ENCODE measurements at regions not wholly inside any gene's neighbourhood (a gene's known extent, or its start where the extent isn't known, plus 50 kb on each side); places are given as distances from the start of the nearest gene placed in this dataset.

DNA sequence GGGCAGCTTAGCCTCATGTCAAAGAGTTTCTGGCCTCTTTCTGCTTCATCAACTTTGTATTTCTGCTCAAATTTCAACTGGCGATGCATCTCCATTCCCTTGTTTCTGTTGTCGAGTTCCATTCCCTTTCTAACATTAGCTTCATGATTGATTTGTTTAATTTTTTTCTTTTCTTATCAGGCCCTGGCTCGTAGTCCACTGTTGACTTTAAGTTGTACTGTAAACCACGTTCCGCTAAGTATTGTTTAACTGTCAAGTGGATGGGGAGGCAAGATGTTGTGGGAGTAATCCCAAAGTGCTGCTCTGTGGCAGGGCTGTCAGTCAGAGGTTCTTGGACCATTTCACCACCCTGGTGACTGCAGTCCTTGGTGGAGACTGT, 309.1 kb downstream of the PSAT1 start:
- no peaks in the 10 kb centered on the region for H3K27me3 ChIP-seq (ENCODE audit: insufficient read depth, low read length)
- no peaks in the 10 kb centered on the region for H3K79me2 ChIP-seq (ENCODE audit: insufficient read depth, low read length)
- H4K20me1 ChIP-seq (ENCODE audit: insufficient read depth, low read length): no peaks in the 10 kb centered on the region
- H2AFZ ChIP-seq (ENCODE audit: low read depth, low read length): peak overlapping the region; percentile 70
- no peak overlapping the region for H3K27ac ChIP-seq (ENCODE audit: low read depth, low read length)
- peaks cover 12% of the 10 kb centered on the region for H3K4me1 ChIP-seq (ENCODE audit: insufficient read depth, low read length)
- DNase-seq (ENCODE audit: low read depth): peak; percentile 65
- H3K27me3 Mint-ChIP-seq (ENCODE audit: low read depth, unreplicated experiment): no peaks in the 10 kb centered on the region
- H3K9me3 Mint-ChIP-seq (ENCODE audit: unreplicated experiment): no peaks in the 10 kb centered on the region
- TF ChIP-seq, protein P1, sequence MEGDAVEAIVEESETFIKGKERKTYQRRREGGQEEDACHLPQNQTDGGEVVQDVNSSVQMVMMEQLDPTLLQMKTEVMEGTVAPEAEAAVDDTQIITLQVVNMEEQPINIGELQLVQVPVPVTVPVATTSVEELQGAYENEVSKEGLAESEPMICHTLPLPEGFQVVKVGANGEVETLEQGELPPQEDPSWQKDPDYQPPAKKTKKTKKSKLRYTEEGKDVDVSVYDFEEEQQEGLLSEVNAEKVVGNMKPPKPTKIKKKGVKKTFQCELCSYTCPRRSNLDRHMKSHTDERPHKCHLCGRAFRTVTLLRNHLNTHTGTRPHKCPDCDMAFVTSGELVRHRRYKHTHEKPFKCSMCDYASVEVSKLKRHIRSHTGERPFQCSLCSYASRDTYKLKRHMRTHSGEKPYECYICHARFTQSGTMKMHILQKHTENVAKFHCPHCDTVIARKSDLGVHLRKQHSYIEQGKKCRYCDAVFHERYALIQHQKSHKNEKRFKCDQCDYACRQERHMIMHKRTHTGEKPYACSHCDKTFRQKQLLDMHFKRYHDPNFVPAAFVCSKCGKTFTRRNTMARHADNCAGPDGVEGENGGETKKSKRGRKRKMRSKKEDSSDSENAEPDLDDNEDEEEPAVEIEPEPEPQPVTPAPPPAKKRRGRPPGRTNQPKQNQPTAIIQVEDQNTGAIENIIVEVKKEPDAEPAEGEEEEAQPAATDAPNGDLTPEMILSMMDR (IDR thresholded peaks at IDR 0.05; ENCODE audit: insufficient read depth, low read depth, low read length): no peak
- no peak for TF ChIP-seq EZH2 (IDR thresholded peaks at IDR 0.05; ENCODE audit: insufficient read depth, low read length)
- no peaks in the 10 kb centered on the region for H3K36me3 ChIP-seq (ENCODE audit: insufficient read depth, low read length)
- no peak overlapping the region for H3K9ac ChIP-seq (ENCODE audit: low read length)
- H3K9me3 ChIP-seq (ENCODE audit: insufficient read depth, low read depth, low read length): no peaks in the 10 kb centered on the region
- peak overlapping the region; percentile 42 for H3K4me2 ChIP-seq (ENCODE audit: low read length)
- H3K4me1 Mint-ChIP-seq (ENCODE audit: low read depth, unreplicated experiment): peaks cover 5% of the 10 kb centered on the region
- no peak overlapping the region for H3K4me3 Mint-ChIP-seq (ENCODE audit: unreplicated experiment)
- peaks cover 2% of the 10 kb centered on the region for H3K36me3 Mint-ChIP-seq (ENCODE audit: low read depth, unreplicated experiment)
- FAIRE-seq: no peak
- no peak overlapping the region for H3K27ac Mint-ChIP-seq (ENCODE audit: unreplicated experiment)
- H3K4me3 ChIP-seq (ENCODE audit: insufficient read depth, low read depth, low read length): no peak overlapping the region

- Histone ChIP-seq H3K9ac (ENCODE audit: low read length) (no peak overlapping the region), H3K36me3 (ENCODE audit: insufficient read depth, low read length) (no peaks in the 10 kb centered on the region), H3K27me3 (ENCODE audit: insufficient read depth, low read length) (no peaks in the 10 kb centered on the region), H3K27ac (ENCODE audit: low read depth, low read length) (no peak overlapping the region), H4K20me1 (ENCODE audit: insufficient read depth, low read length) (no peaks in the 10 kb centered on the region), H3K79me2 (ENCODE audit: insufficient read depth, low read length) (no peaks in the 10 kb centered on the region), H2AFZ (ENCODE audit: low read depth, low read length) (no peak overlapping the region), H3K4me2 (ENCODE audit: low read length) (no peak overlapping the region), H3K4me3 (ENCODE audit: insufficient read depth, low read depth, low read length) (no peak overlapping the region), H3K9me3 (ENCODE audit: insufficient read depth, low read depth, low read length) (no peaks in the 10 kb centered on the region), H3K4me1 (ENCODE audit: insufficient read depth, low read length) (peaks cover 24% of the 10 kb centered on the region)
- H3K4me3 Mint-ChIP-seq (ENCODE audit: unreplicated experiment): no peak overlapping the region
- H3K36me3 Mint-ChIP-seq (ENCODE audit: low read depth, unreplicated experiment): peaks cover 2% of the 10 kb centered on the region
- FAIRE-seq: no peak
- H3K9me3 Mint-ChIP-seq (ENCODE audit: unreplicated experiment): no peaks in the 10 kb centered on the region
- no peak for TF ChIP-seq EZH2 (IDR thresholded peaks at IDR 0.05; ENCODE audit: insufficient read depth, low read length)
- TF ChIP-seq, protein P1 (IDR thresholded peaks at IDR 0.05; ENCODE audit: insufficient read depth, low read depth, low read length): no peak
- H3K4me1 Mint-ChIP-seq (ENCODE audit: low read depth, unreplicated experiment): peaks cover 14% of the 10 kb centered on the region
- no peak for DNase-seq (ENCODE audit: low read depth)
- H3K27me3 Mint-ChIP-seq (ENCODE audit: low read depth, unreplicated experiment): no peaks in the 10 kb centered on the region
- no peak overlapping the region for H3K27ac Mint-ChIP-seq (ENCODE audit: unreplicated experiment)
These were observed 310.9 kb downstream of the PSAT1 start for GRCh38 chr9:78607853-78608252.

DNA sequence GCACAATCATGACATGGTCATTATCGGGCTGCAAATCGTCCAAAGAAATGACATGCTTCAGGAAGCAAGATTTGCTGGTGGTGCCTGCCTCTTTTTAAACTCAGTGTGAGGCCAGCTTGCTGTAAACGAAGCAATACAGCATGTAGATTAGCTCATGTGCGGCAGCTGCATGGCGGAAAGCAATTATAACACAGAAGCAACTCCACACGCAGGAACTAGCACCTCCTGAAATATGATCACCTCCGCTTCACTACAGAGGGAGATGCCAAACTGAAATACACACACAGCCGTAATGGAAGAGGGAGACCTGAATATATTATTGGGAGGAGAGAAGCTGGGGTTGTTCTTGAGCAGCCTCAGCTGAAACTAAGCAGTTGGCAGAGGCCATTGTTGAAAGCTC, 312.5 kb downstream of the PSAT1 start:
- Histone ChIP-seq H3K9ac (ENCODE audit: low read length) (no peak overlapping the region), H3K79me2 (ENCODE audit: insufficient read depth, low read length) (no peaks in the 10 kb centered on the region), H2AFZ (ENCODE audit: low read depth, low read length) (peak overlapping the region; percentile 13), H3K4me2 (ENCODE audit: low read length) (no peak overlapping the region), H3K4me1 (ENCODE audit: insufficient read depth, low read length) (peaks cover 26% of the 10 kb centered on the region), H3K27me3 (ENCODE audit: insufficient read depth, low read length) (no peaks in the 10 kb centered on the region), H4K20me1 (ENCODE audit: insufficient read depth, low read length) (no peaks in the 10 kb centered on the region), H3K27ac (ENCODE audit: low read depth, low read length) (no peak overlapping the region), H3K4me3 (ENCODE audit: insufficient read depth, low read depth, low read length) (no peak overlapping the region), H3K9me3 (ENCODE audit: insufficient read depth, low read depth, low read length) (no peaks in the 10 kb centered on the region), H3K36me3 (ENCODE audit: insufficient read depth, low read length) (no peaks in the 10 kb centered on the region)
- H3K36me3 Mint-ChIP-seq (ENCODE audit: low read depth, unreplicated experiment): peaks cover 2% of the 10 kb centered on the region
- no peak overlapping the region for H3K27ac Mint-ChIP-seq (ENCODE audit: unreplicated experiment)
- H3K9me3 Mint-ChIP-seq (ENCODE audit: unreplicated experiment): no peaks in the 10 kb centered on the region
- H3K4me1 Mint-ChIP-seq (ENCODE audit: low read depth, unreplicated experiment): peaks cover 19% of the 10 kb centered on the region
- DNase-seq (ENCODE audit: low read depth) (no peak), FAIRE-seq (no peak)
- no peaks in the 10 kb centered on the region for H3K27me3 Mint-ChIP-seq (ENCODE audit: low read depth, unreplicated experiment)
- no peak overlapping the region for H3K4me3 Mint-ChIP-seq (ENCODE audit: unreplicated experiment)
- TF ChIP-seq, protein P1 (IDR thresholded peaks at IDR 0.05; ENCODE audit: insufficient read depth, low read depth, low read length): no peak
- TF ChIP-seq EZH2 (IDR thresholded peaks at IDR 0.05; ENCODE audit: insufficient read depth, low read length): no peak

All from astrocyte (in vitro differentiated cells and primary cell).